ENCODE measurements at regions not wholly inside any gene's neighbourhood (a gene's known extent, or its start where the extent isn't known, plus 50 kb on each side); places are given as distances from the start of the nearest gene placed in this dataset.

GRCh38 chr13:59474696-59475095 is 689.0 kb downstream of the DIAPH3 start:
- no peak for DNase-seq (ENCODE audit: low spot score)
- TF ChIP-seq CTCF (IDR thresholded peaks at IDR 0.05) = no peak
- H3K27ac ChIP-seq = no peak overlapping the region
- H3K4me3 ChIP-seq = no peak overlapping the region

- DNase-seq (ENCODE audit: low spot score) = no peak
- no peak overlapping the region for H3K4me3 ChIP-seq
- no peak for TF ChIP-seq CTCF (IDR thresholded peaks at IDR 0.05)
- H3K27ac ChIP-seq = no peak overlapping the region
Measured at GRCh38 chr13:59475911-59476310, 687.8 kb downstream of the DIAPH3 start.

GRCh38 chr13:59476366-59476765 is 687.4 kb downstream of the DIAPH3 start:
- H3K27ac ChIP-seq = no peak overlapping the region
- DNase-seq (ENCODE audit: low spot score) = no peak

GRCh38 chr13:59477011-59477410 is 686.7 kb downstream of the DIAPH3 start:
- no peak for TF ChIP-seq CTCF (IDR thresholded peaks at IDR 0.05)
- no peak for DNase-seq (ENCODE audit: low spot score)
- Histone ChIP-seq H3K4me3 (no peak overlapping the region), H3K27ac (no peak overlapping the region)

More at GRCh38 chr13:59476366-59476765, 687.4 kb downstream of the DIAPH3 start:
- TF ChIP-seq CTCF (IDR thresholded peaks at IDR 0.05) = no peak
- no peak overlapping the region for H3K4me3 ChIP-seq

- H3K27ac ChIP-seq = no peak overlapping the region
- no peak overlapping the region for H3K4me3 ChIP-seq
- TF ChIP-seq CTCF (IDR thresholded peaks at IDR 0.05) = no peak
- no peak for DNase-seq (ENCODE audit: low spot score)
Measured at GRCh38 chr13:59478908-59479307, 684.8 kb downstream of the DIAPH3 start.

- no peak overlapping the region for H3K4me3 ChIP-seq
- no peak for TF ChIP-seq CTCF (IDR thresholded peaks at IDR 0.05)
Measured at GRCh38 chr13:59479629-59480028, 684.1 kb downstream of the DIAPH3 start.

GRCh38 chr13:59480396-59481259 is 683.1 kb downstream of the DIAPH3 start:
- H3K27ac ChIP-seq = no peak overlapping the region
- DNase-seq (ENCODE audit: low spot score) = no peak
- TF ChIP-seq CTCF (IDR thresholded peaks at IDR 0.05) = no peak
- H3K4me3 ChIP-seq = no peak overlapping the region

More at GRCh38 chr13:59479629-59480028, 684.1 kb downstream of the DIAPH3 start:
- no peak for DNase-seq (ENCODE audit: low spot score)
- H3K27ac ChIP-seq = no peak overlapping the region
